DMS 273 (cell line): ENCODE measurements at regions not wholly inside any gene's neighbourhood (a gene's known extent, or its start where the extent isn't known, plus 50 kb on each side); places are given as distances from the start of the nearest gene placed in this dataset.

Source experiments
- DNase-seq: peaks from one replicate; lab custom pipeline; 2025; ENCODE audit not compliant: unreplicated experiment; lab: John Stamatoyannopoulos, UW

DNA sequence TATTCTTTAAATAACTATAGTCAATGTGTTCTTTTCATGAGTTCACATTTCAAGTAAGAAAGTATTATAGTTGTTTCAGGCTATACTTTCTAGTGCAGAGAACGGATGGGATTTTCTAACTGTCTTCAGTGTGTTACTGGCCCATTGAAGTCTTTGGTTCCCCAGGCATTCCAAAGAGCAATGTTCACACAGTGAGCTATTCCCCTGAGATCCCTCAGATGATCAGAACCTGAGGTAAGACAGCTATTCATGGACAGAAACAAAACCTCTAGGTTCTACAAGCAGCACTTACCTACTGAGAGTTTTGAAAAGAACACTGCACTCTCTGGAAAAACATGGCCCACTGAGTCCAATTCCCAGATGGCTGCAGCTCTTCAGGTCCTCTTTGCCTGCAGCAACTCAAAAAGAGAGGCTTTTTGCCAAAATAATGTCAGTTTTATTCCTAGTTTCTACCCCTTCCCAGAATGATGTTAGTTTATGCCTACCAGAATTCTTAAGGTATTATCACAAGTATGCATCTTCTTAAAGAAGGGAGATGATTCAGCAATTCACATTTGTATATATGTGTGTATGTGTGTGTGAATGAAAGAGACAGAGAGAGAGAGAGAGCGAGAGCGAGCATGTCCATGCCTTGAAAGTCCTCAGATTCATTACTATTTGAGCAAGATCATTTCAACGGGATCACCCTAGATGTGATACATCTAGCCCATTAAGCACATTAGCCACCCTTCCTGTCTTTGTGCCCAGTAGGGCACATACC lies 146.1 kb downstream of the PDHA2 start:
- no peak for DNase-seq

DNA sequence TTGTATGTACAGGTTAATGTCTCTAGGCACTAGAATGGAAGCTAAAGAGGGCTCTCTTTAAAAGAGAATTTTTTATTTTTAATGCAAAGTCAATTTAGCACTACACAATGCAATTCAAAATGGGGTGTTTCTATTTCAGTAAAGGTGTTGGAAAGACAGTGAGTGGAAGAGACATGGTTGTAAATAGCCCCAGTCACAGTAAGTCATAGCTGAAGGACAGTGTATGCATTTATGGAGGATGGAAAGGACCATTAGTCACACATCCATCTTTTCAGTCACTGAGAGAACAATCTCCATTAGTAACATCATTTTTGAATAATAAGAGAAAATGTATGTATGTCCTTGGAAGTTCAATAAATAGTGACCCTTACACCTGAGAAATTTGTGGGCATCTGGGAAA lies 148.0 kb downstream of the PDHA2 start:
- DNase-seq: no peak

DNA sequence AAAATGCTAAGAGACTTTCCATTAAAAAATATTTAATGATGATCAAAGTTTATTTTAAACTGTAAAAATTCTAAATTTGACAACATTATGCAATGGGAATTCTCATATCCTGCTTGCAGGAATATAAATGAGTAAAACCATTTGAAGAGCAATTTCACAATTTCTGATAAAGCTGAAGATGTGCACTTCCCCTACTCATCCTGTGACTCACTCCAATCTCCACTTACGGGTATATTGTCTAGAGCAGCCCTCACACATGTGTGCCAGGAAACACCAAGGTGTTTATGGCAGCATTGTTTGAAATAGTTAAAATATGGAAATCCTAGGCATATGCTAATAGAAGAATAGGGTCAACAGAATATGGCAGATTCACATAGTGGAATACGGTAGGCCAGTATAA lies 158.4 kb downstream of the PDHA2 start:
- DNase-seq: no peak

DNA sequence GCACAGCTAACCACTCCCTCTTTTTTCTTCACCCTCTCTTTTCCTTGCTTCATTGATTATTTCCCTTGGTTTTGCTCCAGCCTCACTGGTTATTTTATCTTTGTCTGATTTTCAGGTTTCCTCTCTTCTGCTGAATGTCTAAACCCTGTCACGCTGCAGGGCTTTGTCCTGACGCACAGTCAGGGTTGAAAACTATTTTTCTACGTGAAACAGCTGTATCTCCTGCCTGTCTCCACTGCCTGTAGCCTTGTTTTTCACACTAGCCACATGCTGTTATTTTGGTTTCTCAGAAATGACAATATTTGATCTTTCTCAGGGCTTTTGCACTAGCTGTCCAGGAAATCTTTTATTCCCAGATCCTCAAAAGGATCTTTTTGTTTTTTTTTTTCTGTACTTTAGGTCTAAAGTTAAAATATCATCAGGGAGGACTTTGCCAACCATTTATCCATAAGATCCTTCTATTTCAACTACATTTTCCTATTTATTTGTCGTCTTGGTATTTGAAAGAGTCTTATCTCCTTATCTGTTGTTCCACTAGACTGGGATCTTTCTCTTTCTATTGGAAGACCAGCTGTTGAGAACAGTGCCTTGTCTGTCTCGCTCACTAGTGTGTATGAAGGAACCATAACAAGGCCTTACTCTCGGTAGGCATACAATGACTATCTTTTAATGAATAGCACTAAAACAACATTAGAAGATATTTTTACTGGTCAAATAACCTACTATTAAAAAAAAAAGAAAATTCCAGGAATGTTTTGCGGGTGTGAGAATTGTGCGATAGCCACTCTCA lies 164.3 kb downstream of the PDHA2 start:
- no peak for DNase-seq

DNA sequence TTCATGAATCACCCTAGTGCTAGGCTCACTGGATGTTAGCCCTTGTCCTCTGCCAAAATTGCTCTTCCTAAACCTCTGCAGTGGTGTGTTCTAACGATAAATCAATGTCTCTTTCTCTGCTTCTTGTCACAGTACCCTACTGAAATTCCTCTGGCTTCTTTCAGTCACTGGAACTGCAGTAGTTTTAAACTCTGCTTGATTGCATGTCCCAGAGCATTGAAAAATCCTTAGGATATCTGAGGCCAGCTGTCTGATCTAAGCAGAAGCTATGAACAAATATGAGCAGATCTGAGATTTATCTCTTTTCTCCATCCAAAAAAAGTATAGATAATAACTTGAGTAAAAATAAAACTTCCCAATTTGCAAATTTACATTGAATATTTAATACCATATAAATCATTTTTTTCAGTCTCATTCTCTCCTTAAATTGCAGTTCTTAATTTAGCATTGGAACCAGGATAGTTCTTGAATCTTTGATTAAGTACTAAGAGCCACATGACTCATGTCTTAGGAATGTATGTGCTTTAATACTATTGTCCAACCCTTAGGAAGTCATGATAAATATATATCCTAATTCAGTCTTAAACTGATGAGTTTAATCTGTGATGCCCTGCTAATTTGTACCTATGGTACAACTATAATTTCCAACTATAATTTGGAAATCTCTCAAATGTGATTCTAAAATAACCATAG lies 169.7 kb downstream of the PDHA2 start:
- DNase-seq: no peak

DNA sequence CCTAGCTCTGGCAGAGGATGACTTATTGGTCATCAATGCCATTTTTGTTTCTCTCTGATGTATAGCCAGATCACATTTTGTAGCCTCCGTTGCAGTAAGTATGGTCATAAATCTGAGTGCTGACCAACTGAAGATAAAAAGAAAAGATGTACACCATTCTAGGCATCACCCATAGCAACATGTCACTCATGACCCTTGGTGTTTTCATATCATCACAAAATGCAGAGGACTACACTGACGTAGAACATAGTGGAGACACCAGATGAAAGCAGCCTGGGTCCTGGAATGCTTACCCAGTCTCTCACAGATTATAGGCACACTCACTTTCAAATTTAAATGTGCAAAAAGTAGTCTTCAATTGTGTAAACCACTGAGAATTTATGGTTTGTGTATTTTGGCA lies 172.8 kb downstream of the PDHA2 start:
- DNase-seq: no peak

DNA sequence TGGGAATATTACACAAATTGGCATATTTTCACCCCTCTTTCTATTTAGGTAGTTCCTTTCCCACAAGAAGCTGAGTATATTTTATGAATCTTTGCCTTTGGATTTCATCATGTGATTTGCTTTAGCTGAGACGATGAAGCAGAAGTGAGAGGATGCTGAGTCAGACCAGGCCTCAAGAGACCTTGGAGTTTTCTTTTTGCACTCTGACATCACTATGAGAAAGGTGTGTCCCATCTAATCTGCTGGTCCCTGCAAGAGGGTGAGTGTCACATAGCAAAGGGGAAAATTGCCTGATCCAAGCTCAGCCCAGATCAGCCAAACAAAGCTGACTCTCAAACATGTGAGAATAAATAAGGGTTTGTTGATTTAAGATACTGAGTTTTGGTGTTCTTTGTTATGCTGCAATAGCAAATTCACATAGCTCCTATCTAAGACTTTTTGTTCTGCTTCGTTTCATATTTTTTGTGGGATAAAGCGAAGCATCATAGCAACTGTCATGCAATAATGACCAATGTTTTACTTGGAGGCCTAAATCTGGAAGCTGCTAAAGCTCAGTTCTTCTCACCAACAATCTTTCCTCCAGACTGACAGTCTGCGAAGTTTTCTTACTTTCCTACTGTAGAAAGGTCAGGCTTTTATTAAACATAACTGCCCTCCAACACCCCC lies 176.9 kb downstream of the PDHA2 start:
- DNase-seq: no peak

DNA sequence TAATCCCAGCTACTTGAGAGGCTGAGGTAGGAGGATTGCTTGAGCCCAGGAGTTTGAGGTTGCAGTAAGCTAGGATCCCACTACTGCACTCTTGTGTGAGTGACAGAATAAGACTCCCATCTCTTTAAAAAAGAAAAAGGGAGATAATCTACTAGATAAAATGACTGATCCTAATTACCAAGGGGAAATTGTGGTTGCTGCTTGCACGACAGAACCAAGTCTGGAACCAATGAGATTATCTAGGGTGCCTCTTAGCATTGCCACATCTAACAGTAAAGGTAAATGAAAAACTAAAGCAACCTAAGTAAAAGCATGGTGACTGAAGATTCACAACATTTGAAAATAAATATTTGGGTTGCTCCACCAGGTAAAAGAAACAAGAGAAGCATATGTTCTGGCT lies 185.1 kb downstream of the PDHA2 start:
- DNase-seq: no peak

DNA sequence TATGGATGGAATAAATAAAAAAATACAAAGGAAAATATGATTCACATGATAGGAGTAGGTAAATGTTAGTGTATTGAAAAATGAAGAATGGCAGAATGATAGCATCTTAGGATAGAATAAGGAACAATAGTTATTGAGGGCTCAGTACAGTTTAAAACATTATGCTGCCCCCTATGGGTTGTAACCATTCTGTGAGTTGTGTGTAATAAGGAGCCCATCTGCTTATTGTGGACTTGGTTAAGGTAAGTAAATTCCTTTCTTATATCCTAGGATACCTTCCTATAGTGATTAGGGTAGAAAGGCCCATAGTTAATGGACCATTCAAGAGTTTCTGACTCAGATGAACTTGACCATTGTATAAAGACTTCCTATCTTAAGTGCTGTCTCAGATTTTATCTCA lies 195.8 kb downstream of the PDHA2 start:
- DNase-seq: peak; percentile 30

DNA sequence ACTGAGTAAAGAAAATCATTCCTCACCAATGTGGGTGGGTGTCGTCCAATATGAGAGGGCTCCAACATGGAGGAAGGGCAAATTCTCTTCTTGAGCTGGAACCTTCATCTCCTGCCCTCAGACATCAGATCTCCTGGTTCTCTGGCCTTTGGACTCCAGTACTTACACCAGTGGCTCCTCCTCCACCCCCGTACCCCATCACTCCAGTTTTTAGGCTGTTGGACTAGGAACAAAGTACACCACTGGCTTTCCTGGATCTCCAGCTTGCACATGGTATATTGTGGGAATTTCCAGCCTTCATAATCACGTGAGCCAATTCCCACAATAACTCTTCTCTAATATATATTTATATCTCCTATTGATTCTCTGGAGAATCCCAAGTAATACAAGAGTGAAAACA lies 196.9 kb downstream of the PDHA2 start:
- no peak for DNase-seq

DNA sequence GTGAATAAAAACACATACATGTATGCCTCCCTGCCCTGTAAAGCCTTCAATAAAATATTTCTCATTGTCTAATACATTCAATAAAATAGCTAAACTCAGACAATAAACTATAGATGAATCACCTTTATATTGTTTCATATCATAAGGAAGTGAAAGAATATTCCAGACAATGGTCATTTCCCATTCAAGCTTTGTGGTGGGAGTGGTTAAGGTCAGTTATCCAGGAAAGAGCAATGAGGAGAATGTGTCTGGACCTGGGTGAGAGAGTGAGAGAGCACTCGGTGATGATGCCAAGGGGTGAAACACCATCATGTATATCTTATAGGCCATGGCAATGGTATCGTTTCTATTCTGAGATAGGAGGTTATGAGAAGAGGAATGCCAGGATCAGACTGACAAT lies 197.8 kb downstream of the PDHA2 start:
- no peak for DNase-seq

DNA sequence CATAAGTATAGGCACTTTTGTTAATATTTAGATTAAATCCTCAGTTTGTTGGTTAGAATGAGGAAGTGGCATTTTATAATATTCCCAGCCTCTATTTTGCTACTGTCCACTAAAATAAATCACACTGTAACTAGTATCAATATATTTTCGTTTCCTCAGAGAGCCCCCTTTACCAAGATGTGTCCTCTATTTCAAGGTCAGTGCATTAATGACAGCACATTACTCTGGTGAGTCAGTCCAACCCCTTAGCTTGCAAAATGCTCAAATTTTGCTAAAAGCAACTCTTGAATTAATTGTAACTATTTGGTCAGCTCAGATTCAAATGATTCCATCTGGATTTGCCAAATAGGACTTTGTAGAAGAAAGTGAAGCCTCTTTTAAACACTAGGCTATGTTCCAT lies 199.3 kb downstream of the PDHA2 start:
- no peak for DNase-seq

DNA sequence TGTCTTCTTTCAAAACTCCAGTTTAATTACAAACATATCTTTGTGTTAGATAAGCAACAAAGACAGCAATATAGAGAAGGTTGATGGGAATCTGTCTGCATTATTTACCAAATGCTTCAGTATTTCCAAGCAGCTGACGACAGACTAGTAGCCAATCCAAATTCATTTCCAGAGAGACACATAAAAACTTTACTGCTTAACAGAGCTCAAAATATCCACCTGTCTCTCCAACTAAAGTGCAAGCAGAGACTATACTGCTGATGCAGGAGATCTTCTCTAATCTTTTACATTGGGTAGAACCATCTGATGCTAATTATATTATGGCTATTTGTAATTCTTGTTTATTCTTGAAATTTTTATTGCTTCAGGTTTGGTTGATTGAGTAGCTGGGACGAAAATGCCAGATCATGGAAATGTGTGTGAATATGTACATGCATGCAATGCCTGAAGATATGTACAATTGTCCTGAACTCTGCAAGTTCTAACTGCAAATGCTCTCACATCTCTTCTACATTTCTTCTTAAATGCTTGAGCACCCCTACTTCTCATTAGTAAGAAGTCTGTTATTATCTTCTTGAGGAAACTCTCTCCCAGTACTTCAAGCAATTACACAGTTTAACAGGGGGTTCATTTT lies 200.0 kb downstream of the PDHA2 start:
- DNase-seq: no peak

DNA sequence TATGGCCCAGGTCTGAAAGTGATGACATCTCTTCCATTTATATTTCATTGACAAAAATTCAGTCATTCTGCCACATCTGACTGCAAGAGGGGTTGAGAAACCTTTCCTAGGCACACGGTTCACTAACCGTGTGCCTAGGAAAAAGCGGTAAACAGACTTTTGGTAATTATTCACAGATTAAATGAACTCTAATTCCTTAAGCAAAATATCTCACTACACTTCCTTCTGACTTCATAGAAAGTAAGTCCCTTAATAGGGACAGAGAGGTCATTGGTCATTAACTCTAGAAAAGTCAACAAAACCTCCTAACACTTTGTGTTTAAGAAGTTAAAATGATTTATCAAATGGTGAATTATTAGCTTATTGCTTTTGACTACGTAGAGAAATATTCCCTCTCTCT lies 205.1 kb downstream of the PDHA2 start:
- no peak for DNase-seq

DNA sequence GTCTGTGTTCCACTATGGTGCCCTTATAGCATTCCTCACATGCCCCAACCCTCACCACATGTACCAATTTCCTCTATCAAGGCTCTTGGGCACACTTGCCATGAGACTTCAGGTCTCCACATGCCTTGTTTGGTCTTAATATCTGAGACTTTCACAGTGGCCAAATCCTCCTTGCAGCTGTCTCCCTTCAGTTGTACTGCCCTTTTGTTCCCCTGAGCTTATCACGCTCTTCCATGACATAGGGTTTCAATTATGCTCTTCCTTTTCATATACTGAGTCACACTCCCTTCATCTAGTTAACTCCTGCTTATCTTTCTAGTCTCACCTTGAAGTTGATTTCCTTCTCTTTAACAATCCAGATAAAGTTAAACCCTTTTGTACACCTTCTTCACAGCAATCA lies 212.9 kb downstream of the PDHA2 start:
- DNase-seq: no peak

DNA sequence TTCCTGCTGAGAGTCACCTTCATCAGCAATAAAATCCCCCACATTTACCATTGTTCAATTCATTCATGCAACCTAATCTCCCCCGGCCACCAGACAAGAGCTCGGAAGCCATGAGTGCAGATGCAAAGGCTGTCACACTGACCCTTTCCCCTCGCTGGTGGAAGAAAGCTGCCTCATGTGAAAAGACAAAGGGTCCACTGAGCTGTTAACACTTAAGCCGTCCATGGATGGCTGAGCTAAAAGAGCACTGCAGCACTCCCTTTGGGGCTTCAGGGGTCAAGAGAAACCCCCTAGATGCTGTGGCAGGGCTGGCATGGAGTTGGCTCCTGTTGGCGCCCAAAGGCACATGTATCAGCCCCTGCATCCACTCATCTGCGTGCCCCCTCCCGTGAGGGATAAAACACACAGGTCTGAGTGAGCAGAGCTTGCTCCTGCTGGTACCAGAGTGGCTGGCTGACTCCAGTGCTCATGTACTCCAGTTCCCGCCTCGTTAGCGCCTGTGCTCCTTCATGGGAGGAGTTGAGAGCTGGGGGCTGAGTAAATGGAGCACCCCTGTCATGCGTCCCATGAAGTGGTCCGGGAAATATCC lies 216.5 kb downstream of the PDHA2 start:
- no peak for DNase-seq

DNA sequence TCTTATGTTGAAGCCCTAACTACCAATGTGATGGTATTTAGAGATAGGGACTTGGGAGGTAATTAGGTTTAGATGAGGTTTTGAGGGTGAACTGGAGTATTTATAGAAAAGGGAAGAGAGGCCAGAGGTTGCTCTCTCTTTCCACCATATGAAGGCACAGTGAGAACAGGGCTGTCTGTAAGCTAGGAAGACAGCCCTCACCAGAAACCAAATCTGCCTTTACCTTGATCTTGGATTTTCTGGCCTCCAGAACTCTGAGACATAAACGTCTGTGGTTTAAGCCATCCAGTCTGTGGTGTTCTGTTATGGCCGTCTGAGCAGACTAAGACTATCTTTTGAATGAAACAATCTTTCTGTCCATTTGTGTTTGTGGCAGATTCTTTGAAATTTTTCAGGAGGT lies 223.7 kb downstream of the PDHA2 start:
- DNase-seq: no peak

DNA sequence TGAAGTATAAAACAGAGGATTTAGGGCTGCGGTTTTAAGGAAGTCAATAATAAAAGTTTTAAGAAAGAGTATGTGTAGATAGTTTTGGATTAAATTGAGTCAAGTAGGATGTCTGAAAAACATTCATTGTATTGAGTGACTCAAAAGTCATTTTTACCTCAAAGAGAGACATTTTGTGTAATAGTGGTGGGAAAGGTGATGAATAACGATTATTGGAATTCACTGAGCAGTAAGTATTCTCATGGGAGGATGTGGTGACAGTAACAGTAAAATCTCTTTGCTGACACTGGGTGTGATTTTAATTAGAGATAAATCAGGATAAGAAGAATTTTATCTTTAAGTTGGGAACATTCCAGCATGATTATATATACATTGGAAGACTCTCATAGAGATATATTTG lies 233.6 kb downstream of the PDHA2 start:
- no peak for DNase-seq

DNA sequence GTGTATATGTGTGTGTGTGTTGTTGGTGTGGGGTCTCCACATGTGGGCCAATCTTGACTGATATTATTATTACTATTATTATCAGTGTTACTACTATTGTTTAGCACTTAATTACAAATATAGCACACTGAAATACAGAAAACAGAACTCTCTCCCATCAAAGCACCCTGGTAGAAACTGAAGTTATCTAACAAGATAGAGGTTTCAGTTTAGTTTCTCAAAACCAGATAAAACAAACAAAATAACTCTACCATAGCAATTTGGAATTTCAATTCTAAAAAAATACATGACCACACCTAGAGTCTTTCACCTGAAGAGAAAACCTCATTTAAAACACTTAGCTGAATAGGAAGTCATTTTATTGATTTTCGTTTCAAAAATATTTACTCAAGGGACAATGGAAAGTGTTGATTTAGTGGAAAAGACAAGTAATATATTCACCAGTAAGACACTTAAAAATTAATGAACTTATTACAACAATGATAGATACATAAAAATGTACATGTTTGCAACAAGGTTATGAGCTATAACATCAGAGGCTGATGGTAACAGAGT lies 252.3 kb downstream of the PDHA2 start:
- no peak for DNase-seq

DNA sequence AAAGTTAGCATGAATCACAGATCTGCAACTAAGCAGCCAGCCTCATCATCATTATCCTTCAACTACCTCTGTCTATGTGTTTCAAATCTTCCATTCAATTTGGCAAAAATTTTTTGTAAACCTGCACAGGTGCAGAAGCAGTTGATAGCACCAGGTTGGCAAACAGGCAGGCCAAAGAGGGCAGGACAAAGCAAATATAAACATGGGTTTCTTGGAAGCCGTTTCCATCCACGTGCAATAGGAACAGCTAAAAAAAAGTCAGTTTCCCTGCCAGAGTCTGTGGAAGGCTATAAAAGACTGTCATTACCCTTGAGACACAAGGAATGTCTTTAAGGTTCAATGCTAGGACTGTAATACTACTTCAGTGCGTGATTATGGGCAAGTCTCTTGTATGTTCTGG lies 253.2 kb downstream of the PDHA2 start:
- no peak for DNase-seq
